ENCODE measurements at regions not wholly inside any gene's neighbourhood (a gene's known extent, or its start where the extent isn't known, plus 50 kb on each side); places are given as distances from the start of the nearest gene placed in this dataset.
A peak's percentile ranks its signal among the peaks of the same experiment; 100 is the strongest.
"Not testable (repeated sequence)": the region's sequence is repeated elsewhere in the genome, so short reads cannot be mapped to it uniquely, and the experiment has no call there.

DNA sequence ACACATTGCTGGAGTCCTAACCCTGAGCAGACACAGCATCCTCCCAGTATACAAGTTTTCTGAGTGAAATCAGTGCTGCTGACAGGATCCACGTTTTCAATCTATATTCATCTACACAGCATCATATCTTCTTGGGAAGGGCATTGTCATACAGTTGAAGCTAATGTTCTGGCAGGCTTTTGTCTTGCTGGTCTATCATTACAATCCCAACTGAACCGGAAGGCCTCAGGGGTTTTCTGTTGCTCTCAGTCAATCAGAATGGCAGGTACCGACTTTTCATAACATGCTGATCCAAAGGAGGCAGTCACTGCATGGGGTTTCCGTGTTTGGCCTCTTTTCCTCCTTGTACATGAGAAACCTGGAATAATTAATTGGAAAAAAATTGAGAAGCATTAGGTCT lies 2118.8 kb upstream of the WWC1 start:
- DNase-seq, result no peak

DNA sequence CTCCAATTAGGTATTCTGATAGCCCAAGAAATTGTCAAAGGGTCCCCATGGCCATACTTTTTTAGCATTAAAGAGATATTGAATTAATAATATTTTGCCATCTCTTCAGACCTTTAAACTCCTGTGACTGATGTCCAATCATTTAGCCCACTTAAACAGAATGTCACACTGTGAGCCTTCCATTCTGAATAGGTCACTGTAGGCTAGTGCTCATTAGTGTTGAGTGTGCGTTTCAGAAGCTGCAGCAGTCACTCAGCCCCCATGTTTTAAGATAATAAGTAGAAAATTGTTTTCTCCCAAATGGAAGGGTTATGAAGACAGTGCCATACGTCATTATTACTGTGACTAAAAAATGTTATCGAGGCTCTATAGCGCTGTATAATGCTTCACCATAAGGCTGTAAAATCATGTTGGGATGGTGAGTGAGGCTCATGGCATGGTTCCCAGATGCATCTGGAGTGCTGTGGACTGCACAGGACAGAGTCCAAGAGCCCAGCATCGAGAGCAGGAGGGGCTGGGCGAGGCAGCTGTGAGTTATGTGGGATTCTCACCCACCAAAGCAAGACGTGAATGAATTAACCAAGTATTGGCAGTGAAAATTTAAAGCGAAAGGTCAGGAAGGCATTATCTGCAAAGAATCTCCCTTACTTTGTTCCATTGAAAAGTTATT lies 2112.9 kb upstream of the WWC1 start:
- DNase-seq, result no peak

DNA sequence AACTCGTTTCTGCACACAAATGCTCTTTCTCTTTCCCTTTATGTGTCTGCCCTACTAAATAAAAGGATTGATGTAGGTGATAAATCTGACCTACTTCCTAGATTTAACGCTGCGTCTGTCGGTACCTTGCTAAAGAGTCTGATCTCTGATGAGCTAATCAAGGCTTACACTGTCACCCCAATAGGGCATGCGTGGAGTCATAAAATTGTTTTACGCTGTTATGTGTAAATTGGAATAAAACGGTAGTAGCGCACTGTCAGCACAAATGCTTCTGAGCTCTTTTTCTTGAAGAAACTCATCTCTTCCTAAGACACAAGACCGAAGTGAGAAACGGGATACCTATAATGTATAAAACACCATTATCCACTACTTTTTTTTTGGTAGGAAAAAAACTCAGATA lies 2106.3 kb upstream of the WWC1 start:
- DNase-seq, result no peak

DNA sequence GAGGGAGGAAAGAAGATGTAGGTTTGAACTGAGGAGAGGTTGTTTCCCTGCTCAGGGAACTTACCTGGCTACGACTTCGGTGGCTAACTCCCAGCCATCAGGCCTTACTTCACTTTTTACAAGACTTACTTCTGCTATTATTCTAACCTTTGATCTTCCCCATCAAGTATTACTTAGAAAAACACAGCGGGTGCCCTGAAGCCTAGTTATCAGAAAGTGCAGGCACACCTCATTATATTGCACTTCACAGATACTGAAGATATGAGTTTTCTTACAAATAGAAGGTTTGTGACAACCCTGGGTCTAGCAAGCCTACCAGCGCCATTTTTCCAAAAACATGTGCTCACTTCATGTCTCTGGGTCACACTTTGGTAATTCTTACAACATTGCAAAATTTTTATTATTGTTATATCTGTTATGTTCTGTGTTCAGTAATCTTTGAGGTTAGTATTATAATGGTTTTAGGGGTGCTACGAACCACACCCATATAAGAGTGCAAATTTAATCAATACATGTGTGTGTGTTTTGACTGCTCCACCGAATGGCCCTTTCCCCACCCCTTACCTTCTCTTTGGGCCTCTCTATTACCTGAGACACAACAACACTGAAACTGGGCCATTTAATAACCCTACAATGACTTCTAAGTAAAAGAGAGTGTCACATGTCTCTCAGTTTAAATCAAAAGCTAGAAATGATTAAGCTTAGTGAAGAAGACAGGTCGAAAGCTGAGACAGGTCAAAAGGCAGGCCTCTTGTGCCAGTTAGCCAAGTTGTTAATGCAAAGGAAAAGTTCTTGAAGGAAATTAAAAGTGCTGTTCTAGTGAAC lies 2102.7 kb upstream of the WWC1 start:
- no peak for DNase-seq

DNA sequence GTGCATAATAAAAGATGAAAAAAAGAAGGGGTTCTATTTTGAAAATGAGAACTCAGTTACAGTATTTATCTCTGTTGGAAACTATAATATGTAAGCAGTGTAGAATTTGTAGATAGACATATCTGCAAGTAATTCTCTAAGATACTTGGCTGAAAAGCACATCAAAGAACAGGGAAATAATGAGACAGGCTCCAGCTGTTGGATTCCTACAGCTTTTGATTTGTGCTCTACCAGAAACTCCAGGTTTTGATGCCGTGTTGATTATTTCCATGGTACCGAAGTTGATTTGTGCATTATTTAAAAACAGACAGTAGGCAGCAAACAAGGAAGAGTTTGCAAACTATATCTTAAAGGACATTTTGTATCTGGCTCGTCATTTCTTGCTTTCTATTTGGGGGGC lies 2098.7 kb upstream of the WWC1 start:
- DNase-seq, result no peak

DNA sequence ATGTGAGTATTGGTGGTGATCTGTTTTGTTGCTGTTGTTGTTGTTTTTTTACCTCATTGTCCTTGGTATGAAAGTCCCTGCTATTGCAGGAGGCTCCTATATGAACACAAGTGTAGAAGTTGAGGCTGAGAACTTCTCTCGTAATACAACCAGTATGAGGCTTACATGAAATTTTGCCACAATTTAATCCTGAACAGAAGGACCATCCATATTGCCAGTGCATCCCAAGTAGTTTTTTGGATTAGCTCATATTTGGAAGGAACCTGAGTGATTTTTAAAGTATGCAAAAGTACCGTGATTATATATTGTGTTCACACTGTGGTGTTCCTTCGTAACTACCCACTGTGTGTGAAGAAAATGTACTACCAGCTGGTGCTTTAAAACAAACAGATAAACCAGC lies 2095.5 kb upstream of the WWC1 start:
- DNase-seq, result no peak

DNA sequence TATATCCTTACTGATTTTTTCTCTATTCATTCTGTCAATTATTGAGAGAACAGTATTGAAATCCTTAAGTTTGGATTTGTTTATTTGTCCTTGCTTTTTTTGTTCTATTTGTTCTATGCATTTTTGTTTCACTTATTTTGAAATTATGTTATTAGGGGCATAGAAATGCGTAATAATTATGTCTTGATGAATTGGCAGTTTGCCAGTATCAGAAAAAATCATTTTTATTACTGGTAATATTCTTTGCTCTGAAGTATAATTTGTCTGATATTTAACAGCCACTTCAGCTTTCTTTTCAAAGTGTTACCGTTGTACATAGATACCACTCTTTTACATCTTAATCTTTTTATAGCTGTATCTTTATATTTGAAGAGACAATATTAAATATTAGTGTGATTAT lies 2090.9 kb upstream of the WWC1 start:
- DNase-seq, result no peak

DNA sequence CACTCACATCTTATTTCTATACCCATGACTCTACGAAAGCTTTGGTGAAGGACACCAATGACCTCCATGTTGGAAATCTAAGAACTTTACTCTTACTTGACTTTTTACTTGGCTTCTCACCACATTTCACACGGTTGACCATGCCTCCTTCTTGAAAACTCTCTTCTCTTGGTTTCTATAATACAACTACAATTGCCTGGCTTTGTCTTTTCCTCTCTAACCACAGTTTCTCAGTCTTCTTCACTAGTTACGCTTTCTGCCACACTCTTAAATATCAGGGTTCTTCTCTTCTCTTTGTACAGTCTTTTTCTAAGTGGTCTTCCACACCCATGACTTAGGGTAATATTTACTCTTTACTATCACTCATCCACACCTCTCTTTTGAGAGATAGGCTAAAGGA lies 2079.8 kb upstream of the WWC1 start:
- no peak for DNase-seq

DNA sequence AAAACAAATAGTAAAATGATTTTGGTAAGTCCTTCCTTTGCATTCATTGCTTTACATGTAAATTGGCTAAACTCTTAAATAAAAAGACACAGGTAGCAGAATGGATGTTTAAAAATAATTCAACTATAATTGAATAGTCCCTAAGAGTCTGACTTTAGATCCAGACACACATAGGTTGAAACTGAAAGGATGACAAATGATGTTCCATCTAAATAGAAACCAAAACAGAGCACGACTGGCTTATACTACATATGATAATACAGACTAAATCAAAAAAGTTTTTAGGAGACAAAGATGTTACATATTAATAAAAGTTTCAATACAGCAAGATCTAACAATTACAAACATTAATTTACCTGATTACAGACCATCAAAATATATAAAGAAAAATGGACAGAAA lies 2055.1 kb upstream of the WWC1 start:
- no peak for DNase-seq

DNA sequence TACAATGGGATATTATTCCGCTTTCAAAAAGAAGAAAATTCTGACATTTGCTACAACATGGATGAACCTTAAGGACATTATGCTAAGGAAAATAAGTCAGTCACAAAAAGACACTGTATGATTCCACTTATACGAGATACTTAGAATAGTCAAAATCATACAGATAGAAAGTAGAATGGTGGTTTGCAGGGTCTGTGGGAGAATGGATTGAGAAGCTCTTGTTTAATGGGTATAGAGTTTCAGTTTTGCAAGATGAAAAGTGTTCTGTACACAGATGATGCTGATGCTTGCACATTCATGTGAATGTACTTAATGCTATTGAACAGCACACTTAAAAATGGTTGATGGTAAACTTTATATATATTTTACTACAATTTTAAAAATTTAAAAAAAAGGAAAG lies 2050.7 kb upstream of the WWC1 start:
- DNase-seq, result no peak

DNA sequence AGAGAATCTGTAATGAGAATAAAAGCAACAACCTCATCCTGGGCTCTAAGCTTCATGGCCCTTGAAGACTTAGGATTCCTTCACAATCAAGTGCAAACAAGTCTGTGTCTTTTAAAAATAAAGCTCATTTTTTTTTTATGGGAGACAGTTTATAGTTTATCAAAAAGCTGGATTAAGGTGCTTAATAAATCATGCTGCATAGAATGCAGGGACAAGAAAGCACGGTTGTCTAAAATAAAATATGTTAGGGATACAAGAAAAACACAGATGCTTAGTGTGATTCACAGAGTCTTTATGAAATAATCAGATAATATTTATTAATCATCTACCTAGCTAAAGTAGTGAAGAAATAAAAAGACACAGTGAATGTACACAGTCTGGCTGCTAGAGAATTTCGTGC lies 2045.9 kb upstream of the WWC1 start:
- no peak for DNase-seq

DNA sequence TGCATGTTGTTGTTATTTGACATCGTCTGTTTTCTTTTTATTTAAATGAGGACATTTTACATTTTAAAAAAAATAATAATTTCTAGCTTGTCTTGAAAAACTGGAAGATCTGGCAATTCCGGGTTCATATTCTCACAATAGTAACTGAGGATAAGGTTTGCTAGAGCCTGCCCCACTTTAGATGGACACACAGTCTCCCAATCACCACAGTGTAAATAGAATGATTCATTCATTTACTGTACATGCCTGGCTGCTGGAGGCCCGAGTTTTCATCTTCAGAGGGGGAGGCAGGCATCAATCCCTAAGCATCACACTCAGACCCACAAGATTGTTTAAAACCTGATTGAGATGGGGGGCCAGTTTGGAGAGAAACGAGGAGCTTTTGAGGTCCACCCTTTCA lies 2039.7 kb upstream of the WWC1 start:
- DNase-seq, result no peak

DNA sequence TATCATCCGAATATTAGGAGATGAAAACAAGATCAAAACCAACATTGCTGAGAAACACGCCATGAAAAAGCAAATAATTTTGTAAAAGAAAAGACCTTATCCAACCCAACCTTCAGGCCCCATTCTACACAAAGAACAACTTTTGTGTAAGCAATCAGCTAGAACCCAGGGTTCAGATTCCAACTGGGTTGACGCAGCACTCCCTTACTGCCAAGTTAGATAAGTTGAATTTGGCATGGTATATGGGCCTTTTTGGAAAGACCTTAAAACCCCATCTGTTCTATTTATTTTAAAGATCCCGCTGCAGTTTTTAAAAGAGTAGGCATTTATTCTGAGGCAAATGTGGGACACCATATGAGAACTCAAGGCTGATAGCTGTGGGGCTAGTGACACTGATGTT lies 2033.8 kb upstream of the WWC1 start:
- no peak for DNase-seq

DNA sequence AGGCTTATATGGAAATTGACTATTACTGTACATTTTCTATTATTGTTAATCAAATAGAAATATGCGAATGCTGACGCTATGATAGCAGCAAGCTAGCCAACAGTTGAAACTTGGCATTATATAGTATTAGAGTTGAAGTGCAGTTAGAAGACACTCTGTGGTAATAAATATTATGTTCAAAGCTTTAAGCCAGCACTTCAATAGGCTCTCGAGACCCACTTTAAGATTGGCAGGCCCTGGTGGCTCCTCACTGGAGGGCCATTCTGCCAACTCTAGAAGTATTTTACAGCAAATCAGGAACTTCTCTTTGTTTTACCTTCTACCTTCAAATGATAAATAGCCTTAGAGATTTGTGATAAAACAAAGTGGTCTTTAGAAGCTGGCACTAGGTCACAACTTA lies 2029.0 kb upstream of the WWC1 start:
- no peak for DNase-seq

DNA sequence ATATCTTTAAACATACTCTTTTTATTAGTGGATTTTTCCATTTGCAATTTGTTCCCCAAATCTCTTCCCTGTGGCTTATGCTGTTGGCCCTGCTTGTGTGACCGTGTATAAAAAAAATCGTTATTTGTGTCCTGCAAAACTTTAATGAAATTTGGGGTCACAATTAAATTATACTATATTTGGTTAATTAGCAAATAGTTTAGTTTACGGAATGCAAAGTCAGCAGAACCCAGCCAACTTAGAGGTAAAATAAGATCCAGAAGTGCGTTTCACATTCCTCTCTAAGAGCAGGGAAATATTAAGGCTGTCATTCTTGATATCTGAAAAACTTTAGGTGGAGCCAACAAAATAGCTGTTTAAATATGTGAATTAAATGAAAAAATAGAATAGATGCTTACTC lies 2023.5 kb upstream of the WWC1 start:
- DNase-seq, result no peak

DNA sequence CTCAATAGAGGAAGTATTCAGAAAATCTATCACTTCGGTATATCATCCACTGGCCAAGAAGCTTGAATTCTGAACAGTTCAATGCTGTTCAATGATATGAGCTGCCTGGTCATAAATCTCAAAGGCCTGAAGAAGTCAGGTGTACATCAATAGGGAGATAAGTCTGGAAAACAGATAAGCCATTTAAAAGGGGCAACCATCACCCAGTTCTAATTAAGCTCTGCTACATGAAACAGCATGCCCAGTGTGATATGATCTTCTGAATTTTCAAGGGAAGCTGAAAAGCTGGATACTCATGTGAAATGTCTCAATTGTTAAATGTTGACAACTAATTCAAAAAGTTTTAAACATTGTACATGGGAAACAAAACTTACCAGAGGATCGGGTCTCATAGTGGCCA lies 2020.7 kb upstream of the WWC1 start:
- DNase-seq, result no peak

DNA sequence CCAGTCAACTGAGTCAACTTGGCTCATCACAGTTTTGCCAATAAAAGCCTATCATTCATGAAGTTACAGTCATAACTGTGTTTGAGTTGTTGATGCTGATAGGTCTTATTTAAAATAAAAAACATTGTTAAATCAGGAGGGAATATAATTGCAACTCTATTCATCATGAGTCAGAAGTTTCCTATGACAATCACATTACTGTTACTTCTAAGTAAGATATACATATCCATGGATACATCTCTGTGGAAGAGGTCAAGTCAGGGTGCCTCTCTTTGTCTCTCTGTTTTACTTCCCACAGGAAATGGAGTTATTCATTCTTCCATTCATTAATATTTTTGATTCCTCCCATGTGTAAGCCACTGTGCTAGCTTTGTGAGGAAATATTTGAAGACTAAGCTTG lies 2015.4 kb upstream of the WWC1 start:
- DNase-seq, result no peak

DNA sequence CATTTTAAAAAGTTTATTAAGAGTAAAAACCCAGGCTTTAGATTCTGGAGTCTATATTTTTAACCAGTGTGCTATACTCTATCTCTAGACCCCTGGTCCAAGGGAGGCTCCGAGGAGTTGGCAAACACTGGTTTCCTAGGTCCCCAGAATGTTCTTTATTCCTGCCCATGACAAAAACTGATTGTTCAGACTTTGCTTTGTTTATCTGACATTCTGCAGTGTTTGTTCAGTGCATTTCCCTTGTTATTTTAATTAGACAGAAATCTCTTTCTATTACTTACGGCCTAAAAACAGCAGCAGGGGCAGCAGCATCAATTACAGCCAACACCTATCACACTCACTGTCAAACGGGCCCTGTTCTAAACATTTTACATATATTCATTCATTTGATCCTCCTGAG lies 2011.6 kb upstream of the WWC1 start:
- DNase-seq, result no peak

DNA sequence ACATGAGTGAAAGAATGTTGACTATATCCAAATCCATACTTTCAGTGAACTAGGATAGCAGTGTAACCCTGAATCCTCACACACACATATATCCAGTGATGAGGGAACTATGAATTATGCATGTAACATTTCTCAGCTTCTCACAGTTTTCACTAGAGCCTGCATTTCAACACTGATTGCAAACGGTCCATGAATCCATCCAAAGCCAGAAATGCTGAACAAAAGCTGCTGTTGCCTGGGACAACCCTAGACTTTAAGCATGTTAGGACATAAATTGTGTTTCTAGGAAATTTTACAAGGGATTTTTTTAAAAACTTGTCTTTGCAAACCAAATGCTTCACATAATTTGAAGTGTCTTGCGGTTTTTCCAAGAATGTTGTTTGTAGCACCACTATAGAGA lies 2010.0 kb upstream of the WWC1 start:
- no peak for DNase-seq

DNA sequence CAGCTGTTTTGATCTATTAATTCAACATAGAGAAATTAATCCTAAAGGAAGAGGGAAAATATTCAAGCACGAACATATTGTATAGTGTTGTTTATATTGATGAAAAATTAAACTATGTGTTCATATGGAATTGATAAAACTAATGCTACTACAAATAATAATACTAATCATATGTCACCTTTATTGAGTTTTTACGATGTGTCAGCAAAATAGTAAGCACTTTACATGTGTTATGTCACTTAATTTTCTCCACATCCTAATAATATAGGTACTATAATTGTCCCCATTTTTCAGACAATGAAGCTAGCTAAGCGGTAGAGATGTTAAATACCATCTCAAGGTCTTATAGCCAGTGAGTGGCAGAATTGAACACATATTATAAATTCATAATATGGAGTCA lies 2008.5 kb upstream of the WWC1 start:
- no peak for DNase-seq

DNA sequence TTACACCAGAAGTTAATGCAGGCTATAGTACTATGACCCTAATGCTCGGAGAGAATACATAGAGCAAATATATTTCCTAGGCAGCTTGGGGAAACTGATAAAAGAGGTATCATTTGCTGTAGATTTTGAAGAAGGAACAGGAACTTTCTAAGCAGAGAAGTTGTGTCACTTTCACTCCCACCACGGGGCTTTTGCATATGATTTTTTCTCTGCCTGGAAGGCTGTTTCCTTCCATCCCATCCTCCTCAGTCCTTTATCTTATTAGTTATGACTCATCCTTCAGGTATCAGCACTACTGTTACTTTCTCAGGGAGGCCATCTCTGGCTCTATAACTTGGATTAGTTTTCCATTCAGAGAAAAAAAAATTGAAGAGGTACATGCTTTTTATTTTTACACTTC lies 2006.1 kb upstream of the WWC1 start:
- peak; percentile 55 for DNase-seq

DNA sequence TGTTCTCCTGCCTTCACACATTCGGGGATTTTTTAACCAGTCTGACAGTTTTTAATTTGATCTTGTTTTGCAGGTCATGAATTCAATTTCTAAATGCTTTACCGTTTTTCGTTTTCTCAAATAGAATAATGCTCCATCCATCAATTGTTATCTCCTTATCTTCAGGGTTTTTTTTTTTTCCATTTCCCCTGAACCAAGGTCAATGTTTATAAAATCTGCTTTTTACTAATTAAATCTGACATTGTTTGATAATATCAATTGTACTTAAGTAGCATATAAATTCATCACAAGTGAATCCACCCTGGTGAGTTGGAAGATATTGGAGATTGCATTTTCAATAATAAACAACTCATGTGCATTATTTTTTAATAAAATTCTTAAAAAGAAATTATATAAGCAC lies 2004.6 kb upstream of the WWC1 start:
- no peak for DNase-seq

DNA sequence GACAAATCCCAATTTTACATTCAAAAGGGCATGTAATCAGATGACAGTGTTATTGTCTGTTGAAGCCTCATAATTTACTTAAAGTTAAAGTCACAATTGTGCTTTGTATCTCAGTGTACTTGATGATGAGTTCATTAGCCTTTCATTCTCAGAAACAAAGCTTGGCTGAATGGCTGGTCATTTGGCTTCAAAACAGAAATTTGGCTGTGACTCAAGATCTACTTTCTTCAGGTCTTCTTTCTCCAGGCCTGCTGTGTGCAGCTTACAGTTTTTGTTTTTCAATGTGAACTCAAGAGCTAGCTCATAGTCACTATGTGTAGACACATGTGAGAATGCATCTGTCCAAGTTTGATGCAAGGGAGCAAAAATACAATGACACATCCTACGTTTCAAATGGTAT lies 2003.6 kb upstream of the WWC1 start:
- no peak for DNase-seq

DNA sequence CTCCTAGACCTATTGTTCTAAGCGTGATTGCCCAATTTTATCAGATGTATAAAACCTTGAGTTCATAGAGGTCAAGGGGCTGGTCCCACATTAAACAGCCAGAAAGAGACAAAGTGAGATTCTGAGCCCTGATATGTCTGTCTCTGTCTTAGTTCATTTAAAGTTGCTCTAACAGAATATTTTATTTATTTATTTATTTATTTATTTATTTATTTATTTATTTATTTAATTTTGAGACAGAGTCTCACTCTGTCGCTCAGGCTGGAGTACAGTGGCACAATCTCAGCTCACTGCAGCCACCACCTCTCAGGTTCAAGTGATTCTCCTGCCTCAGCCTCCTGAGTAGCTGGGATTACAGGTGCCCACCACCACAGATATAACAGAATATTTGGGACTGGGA lies 1999.6 kb upstream of the WWC1 start:
- DNase-seq, result not testable (repeated sequence)

DNA sequence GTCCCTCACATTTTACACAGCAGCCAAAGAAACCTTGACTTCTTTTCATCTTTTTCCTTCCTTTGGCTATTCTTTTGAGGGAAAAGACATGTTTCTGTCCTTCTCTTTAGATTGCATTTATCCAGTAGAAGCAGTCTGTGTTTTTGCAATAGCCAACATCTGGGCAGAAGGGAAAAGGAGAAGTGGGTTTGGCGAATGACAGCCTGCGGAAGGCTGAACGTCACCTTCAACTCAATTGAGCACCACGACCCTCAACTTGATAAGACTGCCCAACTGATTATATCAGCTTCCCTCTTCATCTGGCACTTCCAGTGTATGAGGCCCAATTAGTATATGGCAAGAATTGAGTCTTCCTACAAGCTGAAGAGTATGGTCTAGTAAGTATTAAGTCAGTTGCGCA lies 1997.6 kb upstream of the WWC1 start:
- no peak for DNase-seq

Measured in islet precursor cell (in vitro differentiated cells).